Duodenal mucosa (tissue), 2 donors: ENCODE measurements at regions not wholly inside any gene's neighbourhood (a gene's known extent, or its start where the extent isn't known, plus 50 kb on each side); places are given as distances from the start of the nearest gene placed in this dataset.
"Not testable (repeated sequence)": the region's sequence is repeated elsewhere in the genome, so short reads cannot be mapped to it uniquely, and the experiment has no call there.

Source experiments
- H3K27ac ChIP-seq: one replicate; pipeline ENCODE4 v1.7.0; 2013; ENCODE audit warnings: low read depth, low read length
- H3K27me3 ChIP-seq, 2 donors: one replicate each; pipeline ENCODE4 v1.7.0; 2013; ENCODE audit warnings: low read length in 2 of 2, control low read depth in 1 of 2; ENCODE audit not compliant: insufficient read depth in 2 of 2, control insufficient read depth in 1 of 2
- H3K36me3 ChIP-seq, 2 donors: one replicate each; pipeline ENCODE4 v1.7.0; 2013; ENCODE audit warnings: low read length in 2 of 2, control low read depth in 1 of 2; ENCODE audit not compliant: insufficient read depth in 2 of 2, control insufficient read depth in 1 of 2
- H3K4me1 ChIP-seq, 2 donors: one replicate each; pipeline ENCODE4 v1.7.0; 2013; ENCODE audit warnings: low read length in 2 of 2, control low read depth in 1 of 2; ENCODE audit not compliant: insufficient read depth in 2 of 2, control insufficient read depth in 1 of 2
- H3K4me3 ChIP-seq, 2 donors: one replicate each; pipeline ENCODE4 v1.7.0; 2013; ENCODE audit warnings: low read length in 2 of 2, low read depth in 1 of 2
- H3K9ac ChIP-seq, 2 donors: one replicate each; pipeline ENCODE4 v1.7.0; 2013; ENCODE audit warnings: low read length in 2 of 2, low read depth in 1 of 2
- H3K9me3 ChIP-seq, 2 donors: one replicate each; pipeline ENCODE4 v1.7.0; 2013; ENCODE audit warnings: low read length in 2 of 2, control low read depth in 1 of 2; ENCODE audit not compliant: control insufficient read depth in 1 of 2

- peaks cover 19 to 24% of the 10 kb centered on the region in 2 donors for H3K4me1 ChIP-seq
- H3K9me3 ChIP-seq, result no peaks in the 10 kb centered on the region
- H3K4me3 ChIP-seq, result no peak overlapping the region
- no peaks in the 10 kb centered on the region for H3K36me3 ChIP-seq
- H3K9ac ChIP-seq, result no peak overlapping the region
- H3K27ac ChIP-seq, result no peak overlapping the region
- H3K27me3 ChIP-seq, result peaks cover 0 to 4% of the 10 kb centered on the region in 2 donors
These were observed 559.9 kb upstream of the ID2 start for GRCh38 chr2:8121826-8122513.

GRCh38 chr2:8122520-8122919 lies 559.3 kb upstream of the ID2 start:
- Histone ChIP-seq H3K9me3 (no peaks in the 10 kb centered on the region), H3K9ac (no peak overlapping the region), H3K27me3 (peaks cover 0 to 4% of the 10 kb centered on the region in 2 donors), H3K4me3 (no peak overlapping the region), H3K36me3 (no peaks in the 10 kb centered on the region), H3K27ac (no peak overlapping the region), H3K4me1 (peaks cover 19 to 24% of the 10 kb centered on the region in 2 donors)

- Histone ChIP-seq H3K9ac (no peak overlapping the region), H3K4me3 (no peak overlapping the region), H3K4me1 (peaks cover 16 to 23% of the 10 kb centered on the region in 2 donors), H3K27ac (no peak overlapping the region), H3K36me3 (no peaks in the 10 kb centered on the region), H3K9me3 (no peaks in the 10 kb centered on the region), H3K27me3 (peaks cover 0 to 4% of the 10 kb centered on the region in 2 donors)
These were observed 558.4 kb upstream of the ID2 start for GRCh38 chr2:8123464-8123863.

- Histone ChIP-seq H3K27me3 (peaks cover 0 to 4% of the 10 kb centered on the region in 2 donors), H3K36me3 (no peaks in the 10 kb centered on the region), H3K9me3 (no peaks in the 10 kb centered on the region), H3K4me3 (no peak overlapping the region), H3K9ac (no peak overlapping the region), H3K27ac (no peak overlapping the region), H3K4me1 (no peaks in the 10 kb centered on the region)
These were observed 555.8 kb upstream of the ID2 start for GRCh38 chr2:8125741-8126711.

- Histone ChIP-seq H3K27me3 (peaks cover 0 to 4% of the 10 kb centered on the region in 2 donors), H3K36me3 (no peaks in the 10 kb centered on the region), H3K9me3 (no peaks in the 10 kb centered on the region), H3K9ac (no peak overlapping the region), H3K4me1 (no peaks in the 10 kb centered on the region), H3K27ac (no peak overlapping the region), H3K4me3 (no peak overlapping the region)
These were observed 555.1 kb upstream of the ID2 start for GRCh38 chr2:8126783-8127182.

GRCh38 chr2:8131423-8131822 lies 550.4 kb upstream of the ID2 start:
- not testable (repeated sequence) for H3K4me1 ChIP-seq, H3K36me3 ChIP-seq, H3K4me3 ChIP-seq, H3K27ac ChIP-seq, H3K9me3 ChIP-seq, H3K9ac ChIP-seq, H3K27me3 ChIP-seq

DNA sequence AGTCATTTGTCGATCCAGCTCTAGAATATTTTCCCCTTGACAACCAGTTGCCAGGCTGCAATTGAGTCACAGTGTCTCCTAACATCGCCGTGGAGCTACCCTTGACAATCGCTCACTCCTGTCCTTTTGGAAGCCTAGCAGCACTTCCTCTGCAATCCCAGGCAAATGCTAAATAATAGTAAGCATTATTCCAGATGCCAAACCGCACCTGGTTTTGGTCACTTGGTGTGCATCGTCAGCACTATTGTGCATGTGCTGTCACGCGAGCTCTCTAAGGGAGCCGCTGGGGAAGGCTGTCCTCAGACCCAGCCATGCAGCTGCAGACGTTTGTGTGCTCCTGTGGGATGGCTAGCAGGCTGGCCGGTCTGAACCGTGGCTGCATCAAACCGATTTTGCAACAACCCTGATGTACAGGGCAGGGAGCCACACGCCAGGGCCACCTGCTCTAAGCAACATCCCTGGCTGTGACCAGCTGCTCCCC lies 549.5 kb upstream of the ID2 start:
- peaks cover 0 to 4% of the 10 kb centered on the region in 2 donors for H3K4me1 ChIP-seq
- no peak overlapping the region for H3K27ac ChIP-seq
- H3K36me3 ChIP-seq, result no peaks in the 10 kb centered on the region
- H3K9ac ChIP-seq, result no peak overlapping the region
- H3K4me3 ChIP-seq, result no peak overlapping the region
- H3K27me3 ChIP-seq, result no peaks in the 10 kb centered on the region
- no peaks in the 10 kb centered on the region for H3K9me3 ChIP-seq

DNA sequence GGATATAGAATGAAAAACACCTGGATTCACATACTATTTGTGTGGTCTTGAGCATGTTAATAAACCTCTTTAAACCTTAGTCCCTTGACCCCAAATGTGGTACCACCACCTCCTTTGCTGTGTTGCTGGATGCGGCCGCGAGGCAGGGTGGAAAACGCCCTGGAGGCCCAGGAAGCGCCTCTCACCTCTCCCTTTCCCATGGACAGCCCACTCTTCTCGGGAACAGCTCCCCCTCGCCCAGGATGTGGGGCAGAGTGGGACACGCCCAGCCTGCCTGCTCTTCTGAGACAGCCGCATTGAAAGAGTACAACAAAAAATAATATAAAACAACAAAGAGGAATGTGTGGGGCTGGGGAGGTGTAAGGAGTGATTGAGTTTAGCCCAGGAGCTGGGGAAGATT lies 549.0 kb upstream of the ID2 start:
- Histone ChIP-seq H3K36me3 (no peaks in the 10 kb centered on the region), H3K4me3 (no peak overlapping the region), H3K27ac (no peak overlapping the region), H3K9ac (no peak overlapping the region), H3K4me1 (peaks cover 0 to 4% of the 10 kb centered on the region in 2 donors), H3K9me3 (no peaks in the 10 kb centered on the region), H3K27me3 (no peaks in the 10 kb centered on the region)

- Histone ChIP-seq H3K36me3 (no peaks in the 10 kb centered on the region), H3K9me3 (no peaks in the 10 kb centered on the region), H3K4me1 (peaks cover 0 to 4% of the 10 kb centered on the region in 2 donors), H3K27me3 (no peaks in the 10 kb centered on the region), H3K4me3 (no peak overlapping the region), H3K9ac (no peak overlapping the region), H3K27ac (no peak overlapping the region)
These were observed 548.5 kb upstream of the ID2 start for GRCh38 chr2:8133363-8133762.

GRCh38 chr2:8133913-8134472 lies 547.9 kb upstream of the ID2 start:
- Histone ChIP-seq H3K9me3 (no peaks in the 10 kb centered on the region), H3K27me3 (no peaks in the 10 kb centered on the region), H3K4me1 (peaks cover 0 to 4% of the 10 kb centered on the region in 2 donors), H3K27ac (no peak overlapping the region), H3K9ac (no peak overlapping the region), H3K36me3 (no peaks in the 10 kb centered on the region), H3K4me3 (no peak overlapping the region)
